ENCODE measurements at regions not wholly inside any gene's neighbourhood (a gene's known extent, or its start where the extent isn't known, plus 50 kb on each side); places are given as distances from the start of the nearest gene placed in this dataset.
"Not testable (repeated sequence)": the region's sequence is repeated elsewhere in the genome, so short reads cannot be mapped to it uniquely, and the experiment has no call there.

DNA sequence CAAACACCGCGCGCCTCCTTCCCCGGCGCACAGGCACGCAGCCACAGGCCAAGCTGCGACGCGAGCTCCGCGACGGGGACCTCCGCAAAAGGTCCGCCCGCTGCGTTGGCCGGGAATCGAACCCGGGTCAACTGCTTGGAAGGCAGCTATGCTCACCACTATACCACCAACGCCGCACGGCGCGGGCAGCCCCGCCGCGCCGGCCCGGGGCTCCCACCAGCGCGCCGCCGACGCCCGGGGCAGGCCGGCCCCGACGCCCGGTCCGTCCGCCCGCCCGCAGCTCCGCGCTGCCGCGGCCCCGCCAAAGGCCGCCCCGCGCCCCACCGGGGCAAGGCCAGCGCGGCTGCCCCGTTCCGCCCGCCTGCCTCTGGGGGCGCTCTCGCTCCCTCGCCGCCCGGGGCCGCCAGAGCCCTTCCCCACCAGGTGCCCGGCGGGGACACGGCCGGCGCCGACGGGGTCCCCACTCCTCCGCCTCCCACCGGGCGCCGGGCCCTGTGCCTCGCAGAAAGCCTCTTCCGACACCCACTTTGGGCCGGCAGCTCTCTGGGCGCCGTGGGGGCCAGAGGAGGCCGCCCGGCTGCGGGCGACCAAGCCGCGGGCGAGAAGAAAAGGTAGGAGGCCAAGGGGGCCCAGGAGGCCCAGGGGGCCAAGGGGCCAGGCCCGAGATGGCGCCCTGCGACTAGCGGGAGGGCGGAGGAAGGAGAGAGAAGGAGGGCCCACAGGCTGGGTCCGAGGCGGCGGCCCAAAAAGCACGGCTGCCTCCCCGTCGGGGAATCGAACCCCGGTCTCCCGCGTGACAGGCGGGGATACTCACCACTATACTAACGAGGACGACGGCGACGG lies 50.2 kb upstream of the FCGR2A start:
- not testable (repeated sequence) for DNase-seq (ENCODE audit: low read depth, low spot score); H3K4me3 ChIP-seq (ENCODE audit: low read length)

DNA sequence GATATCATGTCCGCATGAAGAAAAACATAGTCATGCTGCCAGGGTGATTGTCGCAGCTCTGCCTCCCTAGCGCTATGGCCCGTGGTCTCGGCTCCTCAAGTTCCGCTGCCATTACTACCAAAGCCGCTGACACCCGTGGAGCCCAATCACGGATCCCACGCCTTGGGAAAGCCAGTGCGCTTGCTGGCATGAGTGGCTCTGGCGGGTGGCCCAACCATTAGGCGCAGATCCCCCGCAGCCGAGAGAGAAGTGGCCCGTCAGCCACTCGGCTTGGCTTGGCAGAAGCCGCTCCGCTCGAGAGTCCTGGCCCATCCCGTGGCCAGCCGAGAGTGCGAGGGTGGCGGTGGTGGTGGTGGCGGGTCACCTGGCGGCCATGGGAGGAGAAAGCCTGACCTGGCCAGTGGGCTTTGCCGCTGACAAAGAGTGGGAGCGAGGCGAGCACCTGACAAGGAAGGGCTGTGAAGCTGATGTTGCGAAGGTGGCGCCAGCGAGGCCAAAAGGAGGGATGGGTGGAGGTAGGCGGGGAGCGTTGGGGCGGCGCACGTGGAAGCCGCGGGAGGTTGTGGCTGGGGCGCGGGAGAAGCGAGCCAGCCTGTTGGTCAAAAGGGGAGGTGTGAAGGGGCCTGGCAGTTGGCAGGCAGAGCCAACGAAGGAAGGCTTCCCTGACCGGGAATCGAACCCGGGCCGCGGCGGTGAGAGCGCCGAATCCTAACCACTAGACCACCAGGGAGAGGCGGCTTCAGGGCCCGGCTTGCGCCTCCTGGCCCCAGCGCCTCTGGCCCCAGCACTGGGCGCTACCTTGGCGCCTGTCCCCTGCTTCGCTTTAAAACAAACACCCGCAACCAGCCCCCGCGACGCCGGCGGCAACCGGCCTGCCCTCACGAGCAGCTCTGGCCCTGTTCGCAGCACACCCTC lies 51.0 kb upstream of the FCGR2A start:
- DNase-seq (ENCODE audit: low read depth, low spot score); H3K4me3 ChIP-seq (ENCODE audit: low read length): not testable (repeated sequence)

DNA sequence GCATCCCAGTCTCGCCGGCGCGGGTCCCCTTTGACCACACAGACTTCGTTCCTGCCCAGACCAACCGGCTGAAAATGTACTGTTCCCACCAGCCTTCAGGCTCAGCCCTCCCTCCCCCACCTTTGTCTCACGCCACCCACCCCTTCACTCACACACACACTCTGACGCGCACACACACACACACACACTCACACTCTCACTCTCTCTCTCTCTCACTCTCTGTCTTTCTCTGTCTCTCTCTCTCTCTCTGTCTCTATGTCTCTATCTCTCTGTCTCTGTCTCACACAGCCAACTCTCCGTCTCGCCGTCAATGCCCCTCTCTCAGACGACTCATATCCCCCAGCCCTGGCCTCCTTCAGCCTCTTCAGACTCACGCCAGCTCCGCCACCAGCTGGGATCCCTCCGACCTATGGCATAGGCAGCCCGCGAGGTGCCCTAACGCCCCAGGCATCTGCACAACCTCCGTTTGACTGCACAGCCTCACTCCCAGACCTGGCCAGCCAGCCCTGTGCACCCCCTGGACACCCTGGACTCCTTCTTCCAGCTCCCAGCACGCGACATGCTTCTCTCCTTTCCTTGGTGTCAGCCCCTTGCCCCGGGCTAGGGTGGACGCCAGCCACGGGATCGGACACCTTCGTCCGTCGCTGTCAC lies 53.4 kb upstream of the FCGR2A start:
- DNase-seq (ENCODE audit: low read depth, low spot score); H3K4me3 ChIP-seq (ENCODE audit: low read length): not testable (repeated sequence)

DNA sequence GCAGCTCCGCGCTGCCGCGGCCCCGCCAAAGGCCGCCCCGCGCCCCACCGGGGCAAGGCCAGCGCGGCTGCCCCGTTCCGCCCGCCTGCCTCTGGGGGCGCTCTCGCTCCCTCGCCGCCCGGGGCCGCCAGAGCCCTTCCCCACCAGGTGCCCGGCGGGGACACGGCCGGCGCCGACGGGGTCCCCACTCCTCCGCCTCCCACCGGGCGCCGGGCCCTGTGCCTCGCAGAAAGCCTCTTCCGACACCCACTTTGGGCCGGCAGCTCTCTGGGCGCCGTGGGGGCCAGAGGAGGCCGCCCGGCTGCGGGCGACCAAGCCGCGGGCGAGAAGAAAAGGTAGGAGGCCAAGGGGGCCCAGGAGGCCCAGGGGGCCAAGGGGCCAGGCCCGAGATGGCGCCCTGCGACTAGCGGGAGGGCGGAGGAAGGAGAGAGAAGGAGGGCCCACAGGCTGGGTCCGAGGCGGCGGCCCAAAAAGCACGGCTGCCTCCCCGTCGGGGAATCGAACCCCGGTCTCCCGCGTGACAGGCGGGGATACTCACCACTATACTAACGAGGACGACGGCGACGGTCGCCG lies 57.4 kb upstream of the FCGR2A start:
- not testable (repeated sequence) for H3K4me3 ChIP-seq (ENCODE audit: low read length); DNase-seq (ENCODE audit: low read depth, low spot score)

DNA sequence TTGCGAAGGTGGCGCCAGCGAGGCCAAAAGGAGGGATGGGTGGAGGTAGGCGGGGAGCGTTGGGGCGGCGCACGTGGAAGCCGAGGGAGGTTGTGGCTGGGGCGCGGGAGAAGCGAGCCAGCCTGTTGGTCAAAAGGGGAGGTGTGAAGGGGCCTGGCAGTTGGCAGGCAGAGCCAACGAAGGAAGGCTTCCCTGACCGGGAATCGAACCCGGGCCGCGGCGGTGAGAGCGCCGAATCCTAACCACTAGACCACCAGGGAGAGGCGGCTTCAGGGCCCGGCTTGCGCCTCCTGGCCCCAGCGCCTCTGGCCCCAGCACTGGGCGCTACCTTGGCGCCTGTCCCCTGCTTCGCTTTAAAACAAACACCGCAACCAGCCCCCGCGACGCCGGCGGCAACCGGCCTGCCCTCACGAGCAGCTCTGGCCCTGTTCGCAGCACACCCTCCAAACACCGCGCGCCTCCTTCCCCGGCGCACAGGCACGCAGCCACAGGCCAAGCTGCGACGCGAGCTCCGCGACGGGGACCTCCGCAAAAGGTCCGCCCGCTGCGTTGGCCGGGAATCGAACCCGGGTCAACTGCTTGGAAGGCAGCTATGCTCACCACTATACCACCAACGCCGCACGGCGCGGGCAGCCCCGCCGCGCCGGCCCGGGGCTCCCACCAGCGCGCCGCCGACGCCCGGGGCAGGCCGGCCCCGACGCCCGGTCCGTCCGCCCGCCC lies 58.1 kb upstream of the FCGR2A start:
- not testable (repeated sequence) for DNase-seq (ENCODE audit: low read depth, low spot score); H3K4me3 ChIP-seq (ENCODE audit: low read length)

DNA sequence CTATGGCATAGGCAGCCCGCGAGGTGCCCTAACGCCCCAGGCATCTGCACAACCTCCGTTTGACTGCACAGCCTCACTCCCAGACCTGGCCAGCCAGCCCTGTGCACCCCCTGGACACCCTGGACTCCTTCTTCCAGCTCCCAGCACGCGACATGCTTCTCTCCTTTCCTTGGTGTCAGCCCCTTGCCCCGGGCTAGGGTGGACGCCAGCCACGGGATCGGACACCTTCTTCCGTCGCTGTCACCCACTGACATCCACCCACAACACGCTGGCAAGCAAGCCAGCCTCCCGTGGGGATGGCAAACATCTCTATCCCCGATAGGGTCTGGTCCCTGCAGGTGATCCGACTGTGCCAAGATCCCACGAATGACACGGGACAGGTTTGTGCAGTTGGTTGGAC lies 60.5 kb upstream of the FCGR2A start:
- H3K4me3 ChIP-seq (ENCODE audit: low read length); DNase-seq (ENCODE audit: low read depth, low spot score): not testable (repeated sequence)

DNA sequence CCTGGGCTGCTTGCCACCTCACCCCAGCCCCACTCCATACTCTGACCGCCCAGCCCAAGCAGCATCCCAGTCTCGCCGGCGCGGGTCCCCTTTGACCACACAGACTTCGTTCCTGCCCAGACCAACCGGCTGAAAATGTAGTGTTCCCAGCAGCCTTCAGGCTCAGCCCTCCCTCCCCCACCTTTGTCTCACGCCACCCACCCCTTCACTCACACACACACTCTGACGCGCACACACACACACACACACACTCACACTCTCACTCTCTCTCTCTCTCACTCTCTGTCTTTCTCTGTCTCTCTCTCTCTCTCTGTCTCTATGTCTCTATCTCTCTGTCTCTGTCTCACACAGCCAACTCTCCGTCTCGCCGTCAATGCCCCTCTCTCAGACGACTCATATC lies 61.0 kb upstream of the FCGR2A start:
- not testable (repeated sequence) for H3K4me3 ChIP-seq (ENCODE audit: low read length); DNase-seq (ENCODE audit: low read depth, low spot score)

DNA sequence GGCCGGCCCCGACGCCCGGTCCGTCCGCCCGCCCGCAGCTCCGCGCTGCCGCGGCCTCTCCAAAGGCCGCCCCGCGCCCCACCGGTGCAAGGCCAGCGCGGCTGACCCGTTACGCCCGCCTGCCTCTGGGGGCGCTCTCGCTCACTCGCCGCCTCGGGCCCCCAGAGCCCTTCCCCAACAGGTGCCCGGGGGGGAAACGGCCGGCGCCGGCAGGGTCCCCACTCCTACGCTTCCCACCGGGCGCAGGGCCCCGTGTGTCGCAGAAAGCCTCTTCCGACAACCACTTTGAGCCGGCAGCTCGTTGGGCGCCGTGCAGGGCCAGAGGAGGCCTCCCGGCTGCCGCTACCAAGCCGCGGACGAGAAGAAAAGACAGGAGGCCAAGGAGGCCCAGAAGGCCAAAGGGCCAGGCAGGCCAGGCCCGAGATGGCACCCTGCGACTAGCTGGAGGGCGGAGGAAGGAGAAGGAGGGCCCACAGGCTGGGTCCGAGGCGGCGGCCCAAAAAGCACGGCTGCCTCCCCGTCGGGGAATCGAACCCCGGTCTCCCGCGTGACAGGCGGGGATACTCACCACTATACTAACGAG lies 64.9 kb upstream of the FCGR2A start:
- peak; percentile 47 for DNase-seq (ENCODE audit: low read depth, low spot score)
- peak overlapping the region; percentile 71 for H3K4me3 ChIP-seq (ENCODE audit: low read length)

DNA sequence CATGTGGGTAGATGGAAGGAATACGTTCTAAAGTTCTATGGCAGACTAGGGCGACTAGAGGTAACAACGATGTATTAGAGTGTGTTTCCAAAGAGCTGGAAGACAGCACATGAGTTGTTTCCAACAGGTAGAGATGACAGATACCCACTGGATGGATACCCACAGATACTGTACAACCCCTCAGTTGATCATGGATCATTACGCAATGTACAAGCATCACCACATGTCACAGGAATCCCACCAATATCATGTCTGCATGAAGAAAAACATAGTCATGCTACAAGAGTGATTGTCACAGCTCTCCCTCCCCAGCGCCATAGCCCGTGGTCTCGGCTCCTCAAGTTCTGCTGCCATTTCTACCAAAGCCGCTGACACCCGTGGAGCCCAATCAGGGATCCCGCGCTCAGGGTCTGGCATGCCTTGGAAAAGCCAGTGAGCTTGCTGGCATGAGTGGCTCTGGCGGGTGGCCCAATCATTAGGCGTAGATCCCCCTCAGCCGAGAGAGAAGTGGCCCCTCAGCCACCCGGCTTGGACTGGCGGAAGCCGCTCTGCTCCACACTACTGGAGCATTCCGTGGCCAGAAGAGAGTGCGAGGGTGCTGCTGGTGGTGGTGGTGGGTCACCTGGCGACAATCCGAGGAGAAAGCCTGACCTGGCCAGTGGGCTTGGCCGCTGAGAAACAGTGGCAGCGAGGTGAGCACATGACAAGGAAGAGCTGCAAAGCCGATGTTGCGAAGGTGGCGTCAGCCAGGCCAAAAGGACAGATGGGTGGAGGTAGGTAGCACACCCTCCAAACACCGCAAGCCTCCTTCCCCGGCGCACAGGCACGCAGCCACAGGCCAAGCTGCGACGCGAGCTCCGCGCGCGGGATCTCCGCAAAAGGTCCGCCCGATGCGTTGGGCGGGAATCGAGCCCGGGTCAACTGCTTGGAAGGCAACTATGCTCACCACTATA lies 65.7 kb upstream of the FCGR2A start:
- no peak for DNase-seq (ENCODE audit: low read depth, low spot score)
- peak overlapping the region; percentile 71 for H3K4me3 ChIP-seq (ENCODE audit: low read length)

DNA sequence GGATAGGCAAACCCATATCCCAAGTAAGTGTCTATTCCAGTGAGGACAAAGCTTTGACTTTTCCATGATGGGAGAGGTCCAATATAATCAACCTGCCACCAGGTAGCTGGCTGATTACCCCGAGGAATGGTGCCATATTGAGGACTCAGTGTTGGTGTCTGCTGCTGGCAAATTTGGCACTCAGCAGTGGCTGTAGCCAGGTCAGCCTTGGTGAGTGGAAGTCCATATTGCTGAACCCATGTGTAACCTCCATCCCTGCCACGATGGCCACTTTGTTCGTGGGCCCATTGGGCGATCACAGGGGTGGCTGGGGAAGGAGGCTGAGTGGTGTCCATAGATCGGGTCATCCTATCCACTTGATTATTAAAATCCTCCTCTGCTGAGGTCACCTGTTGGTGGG lies 65.5 kb upstream of the CFAP126 start:
- H3K4me3 ChIP-seq (ENCODE audit: low read length); DNase-seq (ENCODE audit: low read depth, low spot score): not testable (repeated sequence)

DNA sequence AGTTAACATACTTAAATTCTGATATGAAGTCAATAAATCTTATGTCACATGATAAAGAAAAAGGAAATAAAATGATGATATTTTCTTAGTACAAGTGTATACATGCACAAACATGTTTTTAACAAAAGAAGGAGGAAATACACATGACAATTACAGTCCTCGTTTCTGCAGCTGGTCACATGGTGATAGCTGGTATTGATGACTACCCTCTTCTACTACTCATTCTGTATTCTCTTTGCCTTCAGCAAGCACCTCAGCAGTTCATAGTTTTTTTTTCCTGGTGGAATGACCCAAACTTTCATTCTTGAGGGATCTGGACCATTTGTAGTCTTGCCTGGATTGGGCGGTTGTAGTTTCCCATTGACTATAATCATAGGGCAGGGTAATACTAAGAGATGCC lies 64.4 kb upstream of the CFAP126 start:
- no peak for DNase-seq (ENCODE audit: low read depth, low spot score)
- no peak overlapping the region for H3K4me3 ChIP-seq (ENCODE audit: low read length)

DNA sequence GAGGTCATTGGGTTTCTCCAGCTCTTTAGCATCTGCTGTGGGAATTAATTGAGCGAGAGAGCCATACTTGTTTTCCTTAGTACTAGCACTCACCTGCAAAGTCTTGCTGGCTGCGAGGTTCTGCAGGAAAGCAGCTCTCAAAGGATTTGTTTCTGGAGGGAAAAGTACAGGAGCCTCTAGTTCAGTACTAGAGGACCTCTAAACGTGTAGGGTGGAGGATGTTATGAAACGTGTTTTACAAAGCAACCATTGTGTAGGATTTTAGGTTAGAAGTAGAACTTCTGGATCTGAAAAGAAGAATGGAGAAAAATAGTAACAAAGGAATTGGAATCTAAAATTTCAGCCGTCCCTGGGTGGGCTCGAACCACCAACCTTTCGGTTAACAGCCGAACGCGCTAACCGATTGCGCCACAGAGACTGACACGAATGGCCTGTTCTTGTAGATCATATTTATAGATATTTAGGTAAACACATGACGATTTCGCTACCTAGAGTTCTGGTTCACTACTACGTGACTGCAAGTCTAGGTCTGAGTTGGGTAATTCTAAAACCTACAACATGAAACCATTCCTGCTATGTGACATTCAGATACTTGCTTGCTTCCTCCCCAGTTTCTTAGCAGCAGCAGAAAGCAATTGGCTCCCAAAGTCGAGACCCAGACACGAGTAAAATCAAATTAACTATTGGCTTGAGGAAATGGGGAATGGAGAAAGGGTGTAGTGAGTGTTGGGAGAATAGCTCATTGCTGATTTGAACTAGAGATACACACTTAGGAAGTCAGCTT lies 60.2 kb upstream of the CFAP126 start:
- no peak overlapping the region for H3K4me3 ChIP-seq (ENCODE audit: low read length)
- DNase-seq (ENCODE audit: low read depth, low spot score): no peak

DNA sequence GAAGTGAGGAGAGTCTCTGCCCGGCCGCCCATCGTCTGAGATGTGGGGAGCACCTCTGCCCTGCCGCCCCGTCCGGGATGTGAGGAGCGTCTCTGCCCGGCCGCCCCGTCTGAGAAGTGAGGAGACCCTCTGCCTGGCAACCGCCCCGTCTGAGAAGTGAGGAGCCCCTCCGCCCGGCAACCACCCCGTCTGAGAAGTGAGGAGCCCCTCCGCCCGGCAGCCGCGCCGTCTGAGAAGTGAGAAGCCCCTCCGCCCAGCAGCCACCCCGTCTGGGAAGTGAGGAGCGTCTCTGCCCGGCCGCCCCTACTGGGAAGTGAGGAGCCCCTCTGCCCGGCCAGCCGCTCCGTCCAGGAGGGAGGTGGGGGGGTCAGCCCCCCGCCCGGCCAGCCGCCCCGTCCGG lies 55.2 kb upstream of the CFAP126 start:
- H3K4me3 ChIP-seq (ENCODE audit: low read length); DNase-seq (ENCODE audit: low read depth, low spot score): not testable (repeated sequence)

DNA sequence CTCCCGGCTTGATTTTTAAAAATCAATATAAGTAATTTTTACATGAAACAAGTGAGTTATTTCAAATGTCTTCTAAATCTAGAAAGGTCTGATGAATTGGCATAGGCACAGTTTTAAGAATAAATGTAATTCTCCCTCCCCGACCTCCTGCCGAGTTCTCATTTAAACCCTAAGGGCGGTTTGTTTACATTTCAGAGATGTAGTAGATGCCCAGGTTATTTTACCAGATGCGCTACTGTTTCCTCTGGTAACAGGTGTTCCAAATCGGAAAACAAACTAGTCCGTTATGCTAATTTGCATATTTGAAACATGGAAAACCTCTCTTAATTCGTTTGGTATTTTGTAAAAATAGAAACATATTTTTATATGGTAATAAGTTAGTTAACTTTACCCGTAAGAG lies 53.8 kb upstream of the CFAP126 start:
- DNase-seq (ENCODE audit: low read depth, low spot score): no peak
- no peak overlapping the region for H3K4me3 ChIP-seq (ENCODE audit: low read length)

DNA sequence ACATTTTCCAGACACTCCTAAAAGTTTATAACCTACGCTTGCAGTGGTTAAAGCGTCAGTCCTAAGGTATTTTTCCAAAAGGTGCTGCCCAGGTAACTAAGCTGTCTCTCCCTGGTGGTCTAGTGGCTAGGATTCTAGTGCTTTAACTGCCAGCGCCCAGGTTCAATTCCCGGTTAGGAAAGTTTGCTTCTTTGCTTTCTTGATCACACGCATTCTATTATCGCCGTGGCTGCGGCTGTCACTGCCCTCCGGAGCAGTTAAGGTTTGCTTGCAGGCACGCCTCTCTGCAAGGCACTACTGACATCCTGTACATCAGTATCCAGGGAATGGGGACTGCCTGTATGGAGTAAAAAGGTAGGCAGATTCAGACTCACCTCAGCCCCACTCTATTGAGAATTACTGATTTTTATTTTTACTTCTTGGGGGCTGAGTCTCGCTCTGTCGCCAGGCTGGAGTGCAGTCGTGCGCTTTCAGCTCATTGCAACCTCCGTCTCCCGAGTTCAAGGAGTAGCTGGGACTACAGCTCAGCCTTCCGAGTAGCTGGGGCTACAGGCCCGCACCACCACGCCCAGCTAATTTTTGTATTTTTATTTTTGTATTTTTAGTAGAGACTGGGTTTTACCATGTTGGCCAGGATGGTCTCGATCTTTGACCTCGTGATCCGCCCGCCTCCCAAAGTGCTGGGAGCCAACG lies 53.2 kb upstream of the CFAP126 start:
- H3K4me3 ChIP-seq (ENCODE audit: low read length): no peak overlapping the region
- DNase-seq (ENCODE audit: low read depth, low spot score): no peak

DNA sequence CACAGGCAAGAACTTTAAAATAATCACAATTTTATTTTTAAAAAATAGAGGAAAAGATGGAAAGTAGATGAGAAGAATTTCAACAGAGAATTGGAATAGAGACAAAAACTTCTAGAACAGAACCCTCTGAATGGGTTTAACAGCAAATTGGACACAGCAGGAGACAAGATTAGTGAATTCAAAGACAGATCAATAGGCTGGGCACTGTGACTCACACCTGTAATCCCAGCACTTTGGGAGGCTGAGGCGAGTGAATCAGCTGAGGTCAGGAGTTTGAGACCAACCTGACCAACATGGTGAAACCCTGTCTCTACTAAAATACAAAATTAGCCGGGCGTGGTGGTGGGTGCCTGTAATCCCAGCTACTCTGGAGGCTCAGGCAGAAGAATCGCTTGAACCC lies 49.9 kb upstream of the CFAP126 start:
- H3K4me3 ChIP-seq (ENCODE audit: low read length); DNase-seq (ENCODE audit: low read depth, low spot score): not testable (repeated sequence)
